Left lobe of liver (tissue), 2 donors: ENCODE measurements at regions not wholly inside any gene's neighbourhood (a gene's known extent, or its start where the extent isn't known, plus 50 kb on each side); places are given as distances from the start of the nearest gene placed in this dataset.
"Not testable (repeated sequence)": the region's sequence is repeated elsewhere in the genome, so short reads cannot be mapped to it uniquely, and the experiment has no call there.

ENCODE experiments used
- ATAC-seq: fragments of 200-7000 bp; cut with Tn5 transposase; one replicate; pipeline ENCODE4 v1.9.1; 2020; ENCODE audit warnings: mild to moderate bottlenecking, moderate library complexity
- DNase-seq: peaks from one replicate; pipeline ENCODE4 v3.0.0-alpha.2; 2020; ENCODE audit warnings: low spot score
- donor health status: DM: no; HTN: no; CAD: no; lungs with moderate emphysema.
- donor health status: DM: no; HTN: yes; CAD: no.

DNA sequence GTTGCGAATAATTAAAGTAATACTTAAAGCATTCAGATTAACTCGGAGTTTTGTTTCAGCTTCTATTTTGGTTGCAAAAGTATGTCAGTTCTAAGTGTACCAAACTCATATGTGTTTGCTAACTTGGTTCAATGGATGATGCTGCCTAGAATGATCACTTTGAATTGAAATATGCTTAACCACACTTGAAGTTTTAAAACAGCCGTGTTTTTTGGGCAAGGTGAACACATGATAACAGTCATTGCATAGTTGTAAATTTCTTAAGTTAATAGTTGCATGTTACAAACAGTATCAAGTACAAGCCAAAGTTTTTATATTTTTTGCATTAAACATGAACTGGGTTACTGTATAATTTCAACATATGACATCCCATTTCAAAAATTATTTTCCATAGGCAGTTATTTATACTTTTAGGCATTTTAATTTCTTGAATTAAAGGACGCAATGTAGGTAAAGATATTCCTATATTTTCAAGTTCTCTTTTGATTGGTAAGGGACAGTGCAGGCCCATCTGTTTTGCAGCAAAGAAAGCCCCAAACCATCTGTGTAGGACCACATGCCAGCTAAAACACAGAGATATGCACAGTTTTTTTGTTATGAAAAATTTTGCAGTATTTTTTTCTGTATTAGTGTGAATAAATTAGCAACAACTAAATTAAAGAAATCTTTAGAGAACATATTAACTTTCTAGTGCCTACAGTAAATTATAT lies 575.5 kb downstream of the PRKD1 start:
- DNase-seq (no peak), ATAC-seq (no peak)

DNA sequence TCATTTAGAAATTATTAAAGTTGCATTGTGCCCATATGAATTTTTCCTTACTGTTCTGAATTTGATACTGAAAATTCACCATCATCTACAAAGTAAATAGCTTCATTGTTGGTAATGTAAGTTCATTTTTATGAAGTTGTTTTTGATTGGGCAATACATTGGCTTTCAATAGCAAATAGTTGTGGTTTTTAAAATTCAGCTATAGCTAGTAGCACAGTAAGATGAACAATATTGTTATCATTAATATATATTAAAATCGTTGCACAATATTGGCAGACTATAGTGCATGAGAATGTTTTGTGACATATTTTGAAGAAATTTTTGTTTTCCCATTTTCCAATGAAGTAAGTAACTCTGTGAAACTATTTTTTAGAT lies 575.0 kb downstream of the PRKD1 start:
- DNase-seq (no peak), ATAC-seq (no peak)

DNA sequence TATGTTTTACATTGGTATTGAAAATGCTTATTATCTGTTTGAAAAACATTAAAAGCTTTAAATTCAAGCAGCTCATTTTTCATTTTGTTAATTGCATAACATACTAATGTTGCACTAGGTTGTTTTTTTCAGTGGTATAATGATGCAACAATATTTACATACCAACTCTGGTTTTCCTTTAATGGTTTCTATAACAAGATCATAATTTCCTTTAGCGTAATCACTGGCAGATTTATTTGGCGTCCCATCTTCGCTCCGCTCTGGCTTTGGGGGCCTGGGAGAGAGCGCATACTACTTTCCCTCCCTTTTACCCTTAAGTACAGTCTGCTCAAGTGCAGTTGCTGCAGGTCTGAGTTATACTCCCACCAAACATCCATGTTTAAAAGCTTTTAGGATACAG lies 574.1 kb downstream of the PRKD1 start:
- DNase-seq: no peak
- no peak for ATAC-seq

DNA sequence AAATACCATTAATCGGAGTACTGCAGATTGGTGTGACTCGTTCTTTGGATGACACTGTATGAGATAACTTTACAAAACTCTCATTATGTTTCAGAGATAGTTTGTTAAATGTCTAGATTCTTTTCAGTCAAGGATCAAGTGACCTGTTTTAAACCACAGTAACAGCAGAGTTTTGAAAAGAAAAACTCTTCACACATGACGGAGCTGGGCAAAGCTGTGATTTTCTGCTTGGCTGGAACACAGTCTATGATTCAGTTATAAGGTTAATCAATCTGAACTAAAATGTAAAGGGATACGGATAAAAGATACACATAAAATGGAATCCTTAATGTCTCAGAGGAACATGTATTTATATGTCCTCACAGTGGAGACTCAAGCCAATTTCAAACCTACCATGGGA lies 573.2 kb downstream of the PRKD1 start:
- no peak for DNase-seq
- no peak for ATAC-seq

DNA sequence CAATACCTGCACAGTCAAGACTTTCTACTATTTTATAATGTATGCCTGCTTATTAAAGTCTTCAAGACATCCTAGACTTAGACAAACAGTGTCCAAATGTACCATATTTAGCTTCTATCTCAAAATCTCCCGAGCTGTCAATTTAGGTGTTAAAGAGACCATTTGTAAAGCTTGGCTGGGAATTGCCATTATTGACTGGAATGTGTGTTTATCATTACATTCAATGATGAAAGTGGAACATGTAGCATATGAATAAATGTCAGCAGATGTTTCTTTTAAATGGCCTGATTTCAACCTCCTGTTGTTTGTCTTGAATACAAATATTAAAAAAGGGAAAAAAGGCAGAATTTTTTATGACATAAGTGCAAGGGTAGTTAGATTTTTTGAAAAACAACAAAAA lies 572.3 kb downstream of the PRKD1 start:
- no peak for DNase-seq
- ATAC-seq: no peak

DNA sequence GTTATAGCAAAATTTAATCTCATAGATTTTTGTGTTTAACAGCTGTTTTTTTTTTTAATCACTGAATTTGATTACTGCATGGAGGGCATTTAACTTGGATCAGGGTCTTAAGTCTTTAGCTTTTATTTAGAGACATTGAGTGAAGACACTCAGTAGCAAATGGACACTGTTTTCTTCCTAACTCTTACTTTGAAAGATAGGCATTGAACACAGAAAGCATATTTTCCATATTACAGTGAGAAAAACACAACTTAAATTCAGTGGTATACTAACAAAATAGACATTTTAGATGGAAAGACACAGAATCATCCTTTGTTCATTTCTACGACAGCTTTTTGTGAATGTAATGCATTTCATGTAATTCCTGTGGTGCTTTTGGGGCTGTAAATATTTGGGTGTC lies 571.8 kb downstream of the PRKD1 start:
- no peak for DNase-seq
- no peak for ATAC-seq

DNA sequence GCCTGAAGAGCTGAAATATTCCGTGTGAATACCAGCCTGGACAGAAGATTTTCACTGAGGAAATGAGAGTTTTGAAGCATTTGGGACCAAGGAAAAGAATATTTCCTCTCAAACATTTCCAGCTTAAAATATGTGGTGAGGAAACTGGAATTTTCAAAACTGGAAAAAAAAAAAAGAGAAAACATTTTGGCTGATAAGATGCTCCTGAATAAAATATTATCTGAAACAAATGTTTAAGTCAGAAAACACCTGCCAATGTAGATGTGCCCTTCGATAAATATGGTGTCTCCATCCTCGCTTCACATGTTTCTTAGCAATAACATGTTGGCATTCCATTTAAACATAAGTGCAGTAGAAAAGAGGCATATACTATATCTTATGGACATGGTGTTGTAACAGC lies 567.0 kb downstream of the PRKD1 start:
- ATAC-seq: no peak

DNA sequence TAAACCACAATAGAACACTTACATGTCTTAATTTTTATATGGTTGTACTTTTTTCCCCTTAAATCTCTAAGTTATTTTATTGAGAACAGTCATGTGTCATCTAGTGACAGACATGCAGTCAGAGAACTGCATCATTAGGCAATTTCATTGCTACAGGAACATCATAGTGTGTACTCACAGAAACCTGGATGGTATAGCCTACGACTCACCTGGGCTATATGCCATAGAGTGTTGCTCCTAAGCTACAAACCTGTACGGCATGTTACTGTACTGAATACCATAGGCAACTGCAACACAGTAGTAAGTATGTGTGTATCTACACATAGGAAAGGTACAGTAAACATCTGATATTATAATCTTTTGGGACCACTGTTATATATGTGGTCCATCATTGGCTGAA lies 557.6 kb downstream of the PRKD1 start:
- ATAC-seq (no peak), DNase-seq (no peak)

More for the DNA sequence above, 567.0 kb downstream of the PRKD1 start:
- DNase-seq: no peak

DNA sequence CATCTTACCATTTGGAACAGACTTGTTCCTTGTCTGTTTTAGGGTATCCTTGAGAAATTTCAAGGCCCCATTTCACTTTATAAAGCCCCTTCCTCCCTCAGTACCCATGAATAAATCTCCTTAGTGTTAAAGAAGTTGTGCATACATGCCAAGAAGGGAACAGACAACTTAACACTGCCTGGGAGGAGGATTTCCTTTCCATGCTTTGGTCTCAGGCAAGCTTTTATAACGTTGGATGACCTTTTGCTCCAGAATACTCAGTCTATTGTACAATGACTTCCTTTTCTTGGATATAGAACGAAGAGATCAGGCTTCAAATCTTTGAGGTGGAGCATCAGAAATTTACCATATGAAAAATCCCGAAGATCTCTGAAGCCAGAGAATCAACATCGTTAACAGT lies 551.4 kb downstream of the PRKD1 start:
- no peak for DNase-seq
- no peak for ATAC-seq

DNA sequence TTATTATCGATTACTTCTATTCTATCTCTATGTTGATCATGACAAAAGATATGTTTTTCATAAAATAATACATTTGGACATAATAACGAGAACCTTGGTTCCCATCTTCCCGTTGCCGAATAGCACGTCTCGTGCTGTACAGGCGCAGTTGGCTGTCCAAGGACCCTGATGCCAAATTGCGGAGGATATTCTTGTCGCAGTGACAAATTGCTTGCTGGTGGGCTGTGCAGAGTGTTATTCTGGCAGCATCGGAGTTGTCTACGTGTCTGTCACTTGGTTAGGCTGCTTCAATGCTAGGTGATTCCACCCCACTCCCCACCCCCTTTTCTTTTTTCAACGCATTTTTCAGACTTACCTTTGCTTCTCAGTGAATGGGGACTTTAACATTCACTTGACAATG lies 546.8 kb downstream of the PRKD1 start:
- no peak for ATAC-seq
- DNase-seq: no peak

DNA sequence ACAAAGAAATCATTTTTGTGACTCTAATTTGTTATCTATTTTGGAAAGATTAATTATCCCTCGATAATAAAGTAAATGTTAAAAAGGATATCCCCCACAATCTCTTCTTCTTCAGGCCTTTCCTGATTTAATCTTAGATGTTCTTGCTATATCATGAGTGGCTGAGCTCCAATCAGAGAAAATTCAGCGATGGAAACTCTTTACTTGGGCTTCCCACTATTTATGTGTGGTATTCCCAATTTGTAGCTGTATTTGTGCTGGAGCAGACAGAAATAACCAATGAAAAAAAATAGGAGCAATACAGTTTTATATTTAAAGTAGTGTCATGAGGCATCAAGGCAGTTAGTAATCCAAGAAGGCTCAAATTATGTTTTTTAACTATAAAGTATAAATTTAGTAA lies 539.1 kb downstream of the PRKD1 start:
- ATAC-seq (no peak), DNase-seq (no peak)

DNA sequence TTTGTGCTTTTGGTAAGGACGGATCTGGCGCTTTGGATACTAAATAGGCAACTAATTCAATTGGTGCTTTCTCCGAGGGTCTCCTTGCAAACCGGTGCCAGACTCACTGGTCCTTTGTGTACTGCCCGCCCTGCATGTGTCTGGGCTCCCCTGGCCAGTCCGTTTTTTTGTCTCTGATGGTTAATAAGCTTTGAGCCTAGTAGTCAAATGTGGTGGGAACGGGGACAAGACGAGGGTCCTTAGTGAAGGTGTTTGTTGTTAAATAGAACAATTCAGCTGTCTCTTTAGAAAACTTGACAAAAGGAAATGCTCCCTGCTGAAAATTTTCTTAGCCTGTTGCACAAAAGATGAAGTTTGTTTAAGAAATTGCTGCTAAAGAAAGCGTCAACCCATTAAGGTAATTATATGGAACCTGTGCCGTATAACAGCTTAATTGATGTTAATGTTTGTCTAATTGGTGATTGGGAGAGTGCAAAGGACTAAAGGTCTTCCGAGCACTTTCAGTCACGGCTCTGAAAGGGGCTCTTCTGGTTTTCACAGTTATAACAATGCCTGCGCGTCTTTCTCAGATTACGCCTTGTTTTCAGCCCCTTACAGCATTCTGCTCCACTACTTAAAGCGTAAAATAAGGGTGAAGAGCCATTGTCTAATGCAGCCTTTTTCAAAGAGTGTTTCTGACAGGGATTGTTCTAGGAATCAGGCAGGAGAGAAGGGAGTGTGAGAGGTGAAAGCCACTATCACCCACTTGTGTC lies 537.4 kb downstream of the PRKD1 start:
- ATAC-seq (no peak), DNase-seq (no peak)

DNA sequence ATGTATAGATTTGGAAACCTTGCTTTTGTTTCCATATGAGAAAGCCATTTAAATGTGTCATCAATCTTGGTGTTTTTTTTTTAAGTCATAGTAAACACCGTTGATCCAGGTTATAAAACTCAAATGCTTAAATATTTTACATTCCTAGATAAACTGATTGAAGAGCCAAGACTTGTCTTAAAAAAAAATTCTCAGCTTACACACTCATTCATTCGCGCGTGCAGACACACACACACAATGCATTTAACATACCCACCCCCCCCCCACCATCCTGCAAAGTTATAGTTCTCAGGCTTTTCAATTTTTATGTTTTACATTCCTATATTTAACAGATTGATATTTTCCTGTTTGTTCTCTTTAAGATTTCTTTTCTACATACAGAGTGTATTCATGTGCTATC lies 536.4 kb downstream of the PRKD1 start:
- DNase-seq: no peak
- no peak for ATAC-seq

DNA sequence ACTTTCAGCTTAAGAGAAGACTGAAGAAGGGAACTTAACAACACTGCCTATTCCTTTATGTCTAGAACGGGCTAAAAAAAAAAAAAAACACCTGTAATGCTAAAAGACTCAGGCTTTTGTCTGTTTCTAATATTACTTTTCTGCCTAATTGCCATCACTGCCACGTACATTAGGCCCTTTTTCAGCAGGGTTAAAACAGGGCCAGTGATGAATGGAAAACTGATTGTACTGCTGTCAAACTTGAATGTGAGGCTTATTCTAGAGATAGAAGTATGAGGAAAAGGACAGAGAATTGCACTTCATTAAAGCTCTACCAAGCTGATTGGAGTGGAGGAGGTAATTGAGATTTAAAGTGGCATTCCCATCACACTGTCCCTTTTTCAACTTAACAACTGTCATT lies 535.8 kb downstream of the PRKD1 start:
- ATAC-seq (no peak), DNase-seq (no peak)

DNA sequence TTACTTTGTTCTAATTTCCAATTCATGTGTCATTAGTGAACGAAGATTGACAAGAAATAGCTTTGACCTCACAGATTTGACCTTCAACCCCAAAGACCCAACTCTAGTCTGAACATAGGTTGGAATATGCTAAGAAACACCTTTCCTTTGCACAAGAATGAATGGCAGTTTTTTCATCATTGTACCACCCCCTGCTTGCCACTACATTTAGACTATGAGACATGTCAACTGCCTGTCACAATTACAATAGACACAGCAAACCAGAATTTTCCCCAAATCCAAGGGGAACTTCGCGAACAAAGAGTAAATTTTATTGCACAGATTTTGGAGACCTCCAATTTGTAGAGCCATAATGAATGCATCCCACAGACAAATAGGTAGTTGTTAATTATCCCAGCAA lies 535.4 kb downstream of the PRKD1 start:
- DNase-seq (no peak), ATAC-seq (no peak)

DNA sequence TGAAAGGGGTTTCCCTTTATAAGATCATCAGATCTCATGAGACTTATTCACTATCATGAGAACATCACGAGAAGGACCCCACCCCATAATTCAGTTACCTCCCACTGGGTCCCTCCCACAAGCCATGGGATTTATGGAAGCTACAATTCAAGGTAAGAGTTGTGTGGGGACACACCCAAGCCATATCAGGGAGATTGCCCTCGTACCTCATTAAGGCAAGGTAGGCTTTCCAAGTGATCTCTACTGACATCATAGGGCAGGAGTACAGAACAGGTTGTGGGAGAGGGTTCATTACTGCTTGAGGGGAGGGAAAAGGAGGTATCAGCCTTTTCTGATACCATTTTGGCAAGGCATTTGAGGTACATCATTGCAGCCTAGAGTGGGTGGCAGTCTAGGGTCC lies 524.6 kb downstream of the PRKD1 start:
- ATAC-seq (no peak), DNase-seq (no peak)

DNA sequence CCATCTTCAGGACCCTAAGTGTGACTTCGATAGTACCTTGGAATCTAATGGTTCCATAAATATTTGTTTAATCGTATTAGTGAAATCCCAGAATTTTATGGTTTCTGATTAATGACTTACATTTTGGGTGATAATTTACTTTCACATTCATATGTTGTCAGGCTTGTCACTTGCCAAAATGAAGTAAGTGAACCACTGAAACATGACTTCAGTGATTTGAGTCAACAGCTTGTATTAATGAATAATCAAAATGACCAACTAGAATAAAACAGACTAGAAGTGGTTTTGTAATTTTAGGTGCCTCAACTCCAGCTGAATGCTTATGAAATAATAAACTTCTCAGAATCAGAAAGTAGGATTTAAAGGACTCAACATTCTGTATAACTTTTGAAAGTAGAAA lies 517.1 kb downstream of the PRKD1 start:
- ATAC-seq (no peak), DNase-seq (no peak)

DNA sequence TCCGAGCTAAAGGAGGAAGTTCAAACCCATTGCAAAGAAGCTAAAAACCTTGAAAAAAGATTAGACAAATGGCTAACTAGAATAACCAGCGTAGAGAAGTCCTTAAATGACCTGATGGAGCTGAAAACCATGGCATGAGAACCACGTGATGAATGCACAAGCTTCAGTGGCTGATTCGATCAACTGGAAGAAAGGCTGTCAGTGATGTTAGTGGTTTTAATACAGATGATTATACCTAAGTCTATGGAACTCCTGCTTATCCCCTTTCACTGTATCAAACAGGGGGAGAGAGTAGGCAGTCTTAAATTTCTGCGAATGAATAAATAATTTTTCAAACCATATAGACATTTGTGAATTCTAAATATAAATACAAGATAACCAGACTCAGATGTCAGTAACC lies 512.7 kb downstream of the PRKD1 start:
- DNase-seq, ATAC-seq: not testable (repeated sequence)

DNA sequence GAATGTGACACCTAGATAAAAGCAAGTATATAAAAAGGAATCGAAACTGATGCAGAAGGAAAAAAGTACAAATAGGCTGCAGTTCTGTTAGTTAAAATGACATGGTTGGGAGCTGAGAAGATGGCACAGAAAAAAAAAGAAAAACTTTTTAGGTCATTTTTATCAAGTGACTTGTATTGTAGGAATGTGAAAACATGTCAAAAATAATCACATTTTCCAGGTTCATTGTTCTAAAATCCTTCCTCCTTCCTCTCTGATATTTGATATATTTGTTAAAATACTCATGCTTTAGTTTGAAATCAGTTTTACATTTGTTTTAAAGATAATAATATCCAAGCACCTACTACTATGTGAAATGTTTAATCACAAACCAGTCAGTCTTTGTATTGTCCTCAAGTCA lies 507.9 kb downstream of the PRKD1 start:
- no peak for DNase-seq
- ATAC-seq: no peak

DNA sequence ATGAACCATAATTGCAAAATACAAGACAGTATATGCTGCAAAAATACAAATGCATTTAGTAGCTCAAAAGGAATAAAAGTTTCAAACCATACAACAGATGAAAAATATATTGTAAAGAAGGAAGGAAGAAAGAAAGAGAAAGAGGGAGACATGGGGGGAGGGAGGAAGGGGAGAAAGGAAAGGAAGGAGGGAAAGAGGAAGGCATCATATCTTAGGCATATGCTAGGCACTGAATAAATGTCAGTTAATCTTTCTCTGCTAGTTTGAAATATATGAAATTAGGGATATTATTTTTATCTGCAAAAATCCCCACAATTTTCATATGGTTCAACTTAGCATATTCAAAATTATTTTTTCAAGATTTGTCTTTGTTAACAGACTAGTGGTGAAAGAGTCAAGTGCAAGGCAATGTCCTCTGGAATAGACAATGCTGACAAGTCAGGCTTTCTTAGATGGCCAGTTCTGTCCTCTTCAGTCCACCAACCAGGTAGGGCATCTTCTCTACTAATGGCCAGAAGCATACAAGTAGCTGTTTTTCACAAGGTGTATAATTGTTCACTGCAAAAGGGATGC lies 506.4 kb downstream of the PRKD1 start:
- no peak for DNase-seq
- no peak for ATAC-seq

DNA sequence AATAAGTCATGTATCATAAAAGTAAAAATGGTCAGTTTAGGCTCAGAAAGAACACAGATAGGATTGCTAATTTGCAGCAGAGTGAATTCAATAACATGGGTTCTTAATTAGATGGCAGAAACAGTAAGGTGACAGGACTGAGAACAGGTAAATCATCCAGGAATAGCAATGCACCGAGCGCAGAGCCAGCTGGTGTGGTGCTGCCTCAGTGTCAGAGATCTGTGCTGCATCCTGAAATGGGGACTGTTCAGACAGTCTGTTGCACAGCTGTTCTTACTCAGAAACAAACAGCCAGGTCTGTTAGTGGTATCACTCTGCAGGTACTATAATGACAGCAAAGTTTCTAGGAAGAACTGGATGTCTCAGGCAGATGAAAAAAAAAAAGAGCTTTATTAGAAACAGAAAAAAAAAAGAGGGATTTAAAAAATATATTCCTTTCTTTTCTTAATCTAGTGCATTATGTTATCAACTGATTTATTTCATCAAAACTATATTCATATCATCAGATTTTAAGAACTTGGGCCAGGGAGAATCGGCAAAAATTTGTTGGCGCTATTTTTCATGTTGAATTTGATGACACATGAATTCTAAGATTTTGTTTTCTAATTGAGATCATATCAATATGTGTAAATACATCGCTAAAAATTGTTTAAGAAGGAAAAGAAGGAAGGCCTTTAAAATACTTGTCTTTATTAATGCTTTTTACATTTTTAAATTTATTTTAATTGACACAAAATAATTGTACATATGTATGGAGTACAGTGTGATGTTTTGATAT lies 501.8 kb downstream of the PRKD1 start:
- ATAC-seq: no peak
- no peak for DNase-seq

DNA sequence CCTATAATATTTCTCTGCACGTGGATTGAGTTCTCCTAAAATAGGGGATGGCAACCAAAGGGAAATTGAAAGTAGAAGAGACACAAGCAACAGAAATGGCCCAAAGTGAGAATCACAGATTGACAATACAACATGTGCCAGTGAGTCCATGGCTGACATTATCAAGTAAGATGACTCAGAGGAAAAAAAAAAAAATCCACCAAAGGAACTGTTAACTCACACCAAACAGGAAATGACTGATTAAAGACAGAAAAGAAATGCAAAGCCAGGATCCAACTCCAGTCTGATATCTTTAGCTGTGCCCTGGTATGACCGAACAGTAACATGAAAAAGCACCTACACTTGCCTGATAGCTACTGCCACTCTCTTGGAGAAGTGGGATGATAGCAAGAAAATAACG lies 485.0 kb downstream of the PRKD1 start:
- ATAC-seq: no peak
- no peak for DNase-seq
